ENCODE measurements at regions not wholly inside any gene's neighbourhood (a gene's known extent, or its start where the extent isn't known, plus 50 kb on each side); places are given as distances from the start of the nearest gene placed in this dataset.
"Not testable (repeated sequence)": the region's sequence is repeated elsewhere in the genome, so short reads cannot be mapped to it uniquely, and the experiment has no call there.

GRCh38 chr4:131732034-131732630 lies 1417.0 kb upstream of the PCDH10 start:
- TF ChIP-seq TSHZ2 (CRISPR knock-in tag; IDR thresholded peaks at IDR 0.05); PATZ1 (CRISPR knock-in tag; IDR thresholded peaks at IDR 0.05; ENCODE audit: borderline replicate concordance); ZFP30 (CRISPR knock-in tag; IDR thresholded peaks at IDR 0.05); PPARA (CRISPR knock-in tag; IDR thresholded peaks at IDR 0.05; ENCODE audit: borderline replicate concordance); ZNF565 (CRISPR knock-in tag; conservative IDR thresholded peaks at IDR 0.05; ENCODE audit: low read depth); TCF4 (CRISPR knock-in tag; IDR thresholded peaks at IDR 0.05; ENCODE audit: borderline replicate concordance); BACH2 (CRISPR knock-in tag; IDR thresholded peaks at IDR 0.05; ENCODE audit: borderline replicate concordance); ZC3H10 (CRISPR knock-in tag; IDR thresholded peaks at IDR 0.05); ZFP3 (CRISPR knock-in tag; IDR thresholded peaks at IDR 0.05); RARB (CRISPR knock-in tag; IDR thresholded peaks at IDR 0.05): not testable (repeated sequence)
- TF ChIP-seq, protein P1, sequence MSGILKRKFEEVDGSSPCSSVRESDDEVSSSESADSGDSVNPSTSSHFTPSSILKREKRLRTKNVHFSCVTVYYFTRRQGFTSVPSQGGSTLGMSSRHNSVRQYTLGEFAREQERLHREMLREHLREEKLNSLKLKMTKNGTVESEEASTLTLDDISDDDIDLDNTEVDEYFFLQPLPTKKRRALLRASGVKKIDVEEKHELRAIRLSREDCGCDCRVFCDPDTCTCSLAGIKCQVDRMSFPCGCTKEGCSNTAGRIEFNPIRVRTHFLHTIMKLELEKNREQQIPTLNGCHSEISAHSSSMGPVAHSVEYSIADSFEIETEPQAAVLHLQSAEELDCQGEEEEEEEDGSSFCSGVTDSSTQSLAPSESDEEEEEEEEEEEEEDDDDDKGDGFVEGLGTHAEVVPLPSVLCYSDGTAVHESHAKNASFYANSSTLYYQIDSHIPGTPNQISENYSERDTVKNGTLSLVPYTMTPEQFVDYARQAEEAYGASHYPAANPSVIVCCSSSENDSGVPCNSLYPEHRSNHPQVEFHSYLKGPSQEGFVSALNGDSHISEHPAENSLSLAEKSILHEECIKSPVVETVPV (CRISPR knock-in tag; IDR thresholded peaks at IDR 0.05), result not testable (repeated sequence)
- TF ChIP-seq, protein P2, sequence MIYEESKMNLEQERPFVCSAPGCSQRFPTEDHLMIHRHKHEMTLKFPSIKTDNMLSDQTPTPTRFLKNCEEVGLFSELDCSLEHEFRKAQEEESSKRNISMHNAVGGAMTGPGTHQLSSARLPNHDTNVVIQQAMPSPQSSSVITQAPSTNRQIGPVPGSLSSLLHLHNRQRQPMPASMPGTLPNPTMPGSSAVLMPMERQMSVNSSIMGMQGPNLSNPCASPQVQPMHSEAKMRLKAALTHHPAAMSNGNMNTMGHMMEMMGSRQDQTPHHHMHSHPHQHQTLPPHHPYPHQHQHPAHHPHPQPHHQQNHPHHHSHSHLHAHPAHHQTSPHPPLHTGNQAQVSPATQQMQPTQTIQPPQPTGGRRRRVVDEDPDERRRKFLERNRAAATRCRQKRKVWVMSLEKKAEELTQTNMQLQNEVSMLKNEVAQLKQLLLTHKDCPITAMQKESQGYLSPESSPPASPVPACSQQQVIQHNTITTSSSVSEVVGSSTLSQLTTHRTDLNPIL (CRISPR knock-in tag; IDR thresholded peaks at IDR 0.05; ENCODE audit: low read depth), result not testable (repeated sequence)
